Hepatic stellate cell (primary cell): ENCODE measurements at regions not wholly inside any gene's neighbourhood (a gene's known extent, or its start where the extent isn't known, plus 50 kb on each side); places are given as distances from the start of the nearest gene placed in this dataset.

Experiments
- DNase-seq: peaks from one replicate; pipeline ENCODE4 v3.0.0; 2011; ENCODE audit warnings: low spot score

DNA sequence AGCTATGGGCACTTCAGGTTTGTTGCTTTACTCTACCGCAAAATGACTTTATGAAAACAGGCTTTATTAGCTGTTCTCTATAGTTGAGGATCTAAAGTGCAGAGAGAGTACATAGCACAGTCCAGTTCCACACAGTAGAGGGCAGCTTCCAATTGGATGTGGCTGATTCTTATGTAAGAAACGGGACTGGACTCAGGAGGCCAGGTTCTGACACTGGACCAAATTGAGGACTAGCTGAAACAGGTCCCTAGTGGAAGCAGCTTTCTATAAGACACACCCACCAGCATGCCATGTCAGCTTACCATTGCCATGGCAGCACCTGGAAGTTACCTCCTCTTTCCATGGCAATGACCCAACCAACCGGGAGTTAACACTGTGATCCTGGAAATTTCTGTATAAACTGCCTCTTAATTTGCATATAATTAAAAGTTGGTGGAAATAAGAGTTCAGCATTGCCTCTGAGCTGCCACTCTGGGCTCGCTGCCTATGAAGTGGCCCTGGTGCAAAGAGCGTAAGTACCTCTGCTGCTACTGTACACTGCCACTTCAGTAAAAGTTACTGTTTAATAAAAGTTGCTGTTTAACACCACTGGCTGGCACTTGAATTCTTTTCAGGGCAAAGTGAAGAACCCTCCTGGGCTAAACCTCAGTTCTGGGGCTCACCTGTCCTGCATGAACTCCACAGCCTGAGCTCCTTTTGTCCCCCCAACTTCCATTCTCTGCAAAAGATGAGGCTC is 211.9 kb upstream of the SLC10A2 start:
- DNase-seq: no peak

DNA sequence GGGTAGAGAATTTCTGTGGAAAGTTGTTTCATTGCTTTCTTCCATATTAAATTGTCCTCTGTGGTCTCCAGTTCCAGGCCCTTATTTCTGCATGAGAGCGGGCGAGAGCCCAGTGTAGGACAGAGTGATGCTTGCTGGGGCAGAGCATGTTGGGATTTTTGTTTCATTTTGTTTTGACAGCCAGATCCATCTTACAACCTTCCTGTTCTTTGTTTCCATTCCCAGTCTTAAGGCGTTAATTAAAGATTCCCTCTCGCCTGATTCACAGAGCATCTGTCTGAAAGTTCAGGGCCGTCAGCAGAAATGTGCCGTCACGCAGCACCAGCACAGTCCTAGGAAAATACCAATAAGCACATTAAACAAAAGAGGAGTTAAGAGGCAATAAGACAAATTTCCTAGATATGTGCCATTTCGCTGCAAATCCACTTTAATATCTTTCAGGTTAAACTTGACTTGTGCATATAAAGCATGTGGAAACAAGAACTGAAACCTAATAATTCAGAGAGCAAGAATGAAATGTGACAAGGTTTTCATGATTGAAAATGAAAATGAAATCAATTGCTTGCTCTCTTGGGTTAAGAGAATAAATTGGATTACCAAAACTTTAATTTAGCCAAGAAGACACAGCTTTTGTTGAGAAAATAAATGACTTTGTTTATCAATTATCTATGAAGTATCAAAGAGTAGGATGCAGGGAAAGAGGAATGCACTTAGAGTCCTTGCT is 210.7 kb upstream of the SLC10A2 start:
- DNase-seq: no peak

DNA sequence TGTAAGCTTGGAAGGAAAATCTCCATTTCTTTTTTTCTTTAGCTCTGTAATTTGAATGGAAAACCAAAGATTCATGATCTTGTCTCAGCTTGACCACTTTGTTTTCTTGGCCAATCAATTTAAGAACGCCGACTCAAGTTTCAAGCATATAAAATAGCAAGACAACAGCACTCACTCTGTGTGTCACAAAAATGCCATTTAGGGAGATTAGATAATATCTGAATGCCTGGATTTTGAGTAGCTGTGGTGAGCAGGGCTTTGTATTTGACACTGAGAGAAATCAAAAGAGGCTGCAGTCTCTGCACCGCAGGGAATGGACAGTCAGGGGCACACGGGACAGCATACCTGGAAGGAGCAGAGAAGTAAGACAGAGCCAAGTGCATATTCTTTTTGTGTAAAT is 209.5 kb upstream of the SLC10A2 start:
- DNase-seq: no peak

DNA sequence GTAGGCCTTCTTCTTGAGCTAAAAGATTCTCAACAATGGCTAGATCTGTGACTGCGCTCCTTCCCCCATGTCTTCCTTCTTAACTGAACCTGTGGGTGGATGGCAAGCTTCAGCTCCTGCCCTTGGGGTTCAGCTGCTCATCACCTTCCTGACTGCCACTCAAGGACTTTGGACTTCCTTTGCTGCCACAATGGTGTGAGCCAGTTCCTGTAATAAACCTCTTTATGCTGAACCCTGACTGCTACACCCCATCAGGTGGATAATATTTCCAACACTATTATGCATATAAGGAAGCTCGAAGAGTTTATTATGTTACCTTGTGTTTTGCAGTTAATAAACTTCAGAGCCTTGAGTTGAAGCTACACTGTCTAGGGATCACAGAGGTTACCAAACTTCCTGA is 208.9 kb upstream of the SLC10A2 start:
- DNase-seq: no peak

DNA sequence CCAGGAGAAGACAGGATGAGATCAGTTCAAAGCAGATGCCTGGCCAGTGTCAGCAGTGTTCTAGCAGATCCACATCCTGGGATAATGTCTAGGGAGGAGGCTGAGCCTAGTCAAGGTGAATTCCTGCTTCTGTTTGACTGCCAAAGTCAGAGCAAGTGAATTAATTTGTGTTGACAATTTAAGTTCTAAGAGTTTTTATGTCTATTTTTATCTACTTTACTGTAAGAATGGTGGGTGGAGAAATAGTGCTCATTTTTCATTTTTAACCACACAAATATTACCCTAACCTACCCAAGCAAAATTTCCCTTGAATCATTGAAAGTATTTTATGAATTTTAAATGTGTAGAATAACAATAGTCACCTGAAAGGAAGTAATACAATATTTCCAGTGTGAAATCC is 207.6 kb upstream of the SLC10A2 start:
- DNase-seq: no peak

DNA sequence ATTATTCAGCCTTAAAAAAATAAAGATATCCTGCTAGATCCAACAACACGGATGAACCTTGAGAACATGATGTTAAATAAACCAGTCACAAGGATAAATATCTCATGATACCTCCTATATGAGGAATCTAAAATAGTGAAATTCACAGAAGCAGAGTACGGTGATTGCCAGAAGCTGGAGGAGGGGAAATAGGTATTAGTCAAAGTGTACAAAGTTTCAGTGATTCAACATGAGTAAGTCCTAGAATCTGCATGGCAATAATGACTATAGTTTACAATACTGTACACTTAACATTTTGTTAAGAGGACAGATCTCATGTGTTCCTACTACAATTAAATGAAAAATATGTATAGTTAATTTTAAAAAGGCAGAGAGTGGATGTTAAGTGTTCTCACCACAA is 206.6 kb upstream of the SLC10A2 start:
- DNase-seq: no peak

DNA sequence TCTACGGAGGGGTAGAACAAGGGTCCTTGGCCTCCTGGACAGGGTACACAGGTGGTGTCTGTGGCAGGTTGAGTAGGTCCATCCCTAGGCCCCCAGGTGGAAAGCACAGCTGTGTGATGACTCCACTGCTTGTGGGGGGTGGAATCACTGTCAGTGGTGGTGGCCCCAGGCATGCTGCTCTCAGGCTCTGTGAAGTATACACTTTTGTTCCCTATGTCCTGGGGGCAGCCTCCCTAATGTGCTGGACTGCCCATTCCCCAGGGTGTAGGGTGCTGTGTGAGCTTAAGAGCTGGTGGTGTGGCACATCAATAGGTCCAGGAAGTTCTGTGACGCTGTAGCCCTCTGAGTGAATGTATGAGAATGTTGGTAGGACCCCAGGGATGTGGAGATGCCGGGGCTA is 197.2 kb upstream of the SLC10A2 start:
- DNase-seq: no peak

DNA sequence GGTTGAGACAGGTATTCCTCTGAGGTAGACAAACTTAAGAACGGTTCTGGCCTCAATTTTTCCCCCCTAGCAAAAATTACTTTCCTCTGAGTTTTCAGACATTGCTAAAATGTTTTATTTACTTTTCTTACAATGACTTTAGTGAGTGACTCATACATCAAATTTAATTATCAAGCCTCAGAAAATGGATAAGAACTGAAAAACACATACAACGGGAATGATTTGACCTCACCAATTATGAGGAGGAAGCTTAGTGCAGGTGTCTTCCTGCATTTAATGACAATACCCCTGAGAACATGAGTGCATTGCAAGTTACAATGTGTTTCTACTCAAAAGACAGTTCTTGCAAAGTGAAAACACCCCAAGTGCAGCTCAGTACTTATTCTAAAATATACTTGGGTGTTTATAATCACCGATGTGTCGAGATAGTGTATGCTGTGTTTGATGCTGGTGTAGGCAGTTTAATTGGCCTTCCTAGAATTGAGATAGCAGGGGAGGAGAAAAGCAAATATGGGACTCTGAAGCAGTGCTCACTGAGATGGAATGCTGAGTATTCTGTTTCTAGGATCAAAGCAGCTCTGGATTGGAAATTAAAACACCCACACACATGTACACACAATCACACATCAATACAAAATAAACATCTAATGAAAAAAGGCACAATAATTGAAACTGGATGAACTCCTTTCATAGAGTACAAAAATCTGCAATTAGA is 189.5 kb upstream of the SLC10A2 start:
- DNase-seq: no peak

DNA sequence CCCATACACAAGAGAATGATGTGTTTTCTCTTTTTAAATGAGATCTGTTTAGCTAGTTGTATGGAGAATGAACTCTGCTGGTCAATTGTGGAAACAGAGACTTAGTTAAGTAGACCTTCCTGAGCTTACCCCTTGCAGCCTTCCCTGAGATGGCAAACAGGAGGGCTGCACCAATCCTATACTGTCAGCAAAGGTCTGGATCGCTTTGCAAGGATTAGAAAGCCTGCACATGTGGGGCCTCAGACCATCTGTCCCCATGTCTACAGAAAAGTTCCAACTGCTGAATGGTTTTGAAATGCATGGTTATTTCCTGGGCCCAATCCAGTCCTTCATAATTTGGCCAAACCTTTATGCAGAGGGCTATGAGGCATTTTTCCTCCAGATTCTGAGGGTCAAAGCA is 183.9 kb upstream of the SLC10A2 start:
- DNase-seq: no peak

DNA sequence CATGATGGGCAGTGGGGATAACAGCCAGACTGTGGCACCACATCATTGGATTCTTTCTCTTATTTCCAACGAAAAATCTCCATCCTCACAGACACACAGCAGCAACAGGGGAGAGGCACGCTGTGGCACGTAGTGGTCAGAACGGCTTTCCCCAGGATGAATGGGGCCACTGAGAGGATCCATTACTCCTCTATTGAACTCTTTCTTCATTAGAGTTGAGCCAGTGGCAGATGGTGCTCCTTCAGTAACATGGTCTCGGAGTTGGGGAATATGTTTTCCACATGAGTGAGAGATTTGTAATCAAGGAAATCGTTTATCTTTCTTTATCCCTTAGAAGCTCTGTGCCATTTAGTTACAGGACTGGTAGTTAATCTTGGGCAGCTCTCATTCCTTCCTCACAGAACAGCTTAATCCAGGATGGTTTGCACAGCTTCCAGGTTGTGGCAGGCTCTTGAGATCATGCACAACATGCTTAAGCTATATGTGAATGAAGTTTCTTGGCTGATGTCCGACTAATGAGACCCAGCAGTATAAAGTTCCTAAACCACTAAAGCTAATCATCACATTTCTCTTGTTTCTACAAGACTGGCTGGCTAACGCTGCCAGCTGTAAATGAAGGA is 180.5 kb upstream of the SLC10A2 start:
- no peak for DNase-seq

DNA sequence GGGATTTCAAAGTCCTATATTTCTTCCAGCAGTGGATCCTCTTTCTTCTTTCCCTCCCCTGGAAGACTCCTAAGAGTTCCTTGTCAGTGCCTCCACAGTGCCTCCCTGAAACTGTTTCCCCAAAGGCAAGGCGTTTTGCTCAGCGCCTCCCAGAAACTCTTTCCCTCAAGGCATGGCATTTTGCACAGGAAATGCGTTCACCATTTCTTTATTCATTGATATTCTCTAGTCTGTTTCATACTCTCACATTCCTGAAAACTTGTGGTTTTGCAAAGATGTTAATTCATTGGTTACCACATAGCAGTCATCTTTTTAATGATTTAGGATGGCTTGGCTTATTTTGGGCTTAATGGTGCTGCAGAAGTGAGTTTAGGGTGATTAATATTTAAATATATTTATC is 177.3 kb upstream of the SLC10A2 start:
- DNase-seq: no peak

DNA sequence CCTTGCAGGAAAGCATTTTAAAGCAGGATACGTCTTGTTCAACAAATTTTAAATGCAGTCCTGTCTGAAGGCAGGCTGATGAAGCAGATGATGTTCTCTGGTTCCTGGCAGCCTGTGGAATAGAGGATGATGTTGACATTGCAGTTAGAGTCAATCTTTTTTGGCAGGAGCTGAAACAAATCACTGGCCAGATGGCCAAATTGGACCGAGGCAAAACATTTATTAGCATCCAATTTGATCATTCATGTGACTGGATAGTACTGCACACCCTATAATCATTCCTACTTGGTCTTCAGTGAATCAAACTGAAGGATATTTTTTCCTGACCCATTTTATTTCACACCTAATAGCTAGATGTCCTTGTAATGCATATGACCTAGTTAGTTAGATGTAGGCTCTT is 172.2 kb upstream of the SLC10A2 start:
- no peak for DNase-seq

DNA sequence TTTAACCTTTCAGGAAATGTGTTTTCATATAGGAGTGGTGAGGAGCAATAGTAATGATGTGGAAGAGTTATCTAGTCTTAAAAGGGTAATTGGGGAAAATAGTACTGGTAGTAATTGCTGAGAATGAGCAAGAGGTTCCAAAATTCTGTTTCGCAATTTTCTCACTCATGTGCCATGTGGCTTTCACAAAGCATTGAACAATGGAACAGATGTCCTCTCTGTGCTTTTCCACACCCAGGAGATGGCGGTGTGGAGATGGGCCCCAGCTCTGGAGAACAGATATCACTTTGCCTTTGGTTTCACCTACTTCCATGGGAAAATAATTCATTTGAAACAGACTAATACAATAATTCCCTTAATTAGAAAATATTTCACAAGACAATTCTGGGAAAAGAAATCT is 170.0 kb upstream of the SLC10A2 start:
- no peak for DNase-seq

DNA sequence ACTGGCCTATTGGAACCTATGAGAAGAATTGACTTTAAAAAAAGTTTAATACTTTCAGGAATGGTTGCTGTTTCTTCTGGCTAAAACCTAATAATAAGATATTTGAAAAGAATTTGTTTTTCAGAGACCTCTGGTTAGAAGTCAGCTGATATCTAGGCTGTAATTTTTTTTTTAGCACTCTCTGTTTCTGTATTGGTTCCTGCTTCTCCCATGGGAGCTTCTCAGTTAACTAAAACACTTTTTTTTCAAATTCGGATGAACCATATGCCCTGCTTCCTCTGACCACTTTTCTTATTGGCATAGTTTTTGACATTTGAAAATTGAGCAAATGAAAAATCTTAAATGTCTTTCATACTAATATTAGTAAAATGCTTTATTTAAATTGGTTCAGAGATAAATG is 163.5 kb upstream of the SLC10A2 start:
- DNase-seq: no peak

DNA sequence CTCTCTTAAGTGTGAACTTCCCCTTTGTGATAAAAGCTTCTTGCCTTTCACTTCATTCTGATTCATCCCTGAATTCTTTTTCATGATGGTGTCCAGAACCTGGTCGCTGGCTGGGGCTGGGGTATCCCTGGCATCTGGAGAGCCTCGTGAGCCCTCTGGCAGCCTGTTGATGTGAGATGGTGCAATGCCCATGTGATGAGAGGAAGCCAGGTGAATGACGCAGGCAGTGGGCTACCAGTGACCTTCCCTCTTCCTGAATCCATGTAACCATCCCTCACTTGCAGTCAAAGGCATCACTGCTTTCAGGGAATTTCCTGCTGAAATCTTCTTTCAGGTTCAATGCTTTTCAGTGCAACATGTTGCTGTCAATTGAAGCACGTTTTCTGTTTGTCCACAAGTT is 158.6 kb upstream of the SLC10A2 start:
- DNase-seq: no peak

DNA sequence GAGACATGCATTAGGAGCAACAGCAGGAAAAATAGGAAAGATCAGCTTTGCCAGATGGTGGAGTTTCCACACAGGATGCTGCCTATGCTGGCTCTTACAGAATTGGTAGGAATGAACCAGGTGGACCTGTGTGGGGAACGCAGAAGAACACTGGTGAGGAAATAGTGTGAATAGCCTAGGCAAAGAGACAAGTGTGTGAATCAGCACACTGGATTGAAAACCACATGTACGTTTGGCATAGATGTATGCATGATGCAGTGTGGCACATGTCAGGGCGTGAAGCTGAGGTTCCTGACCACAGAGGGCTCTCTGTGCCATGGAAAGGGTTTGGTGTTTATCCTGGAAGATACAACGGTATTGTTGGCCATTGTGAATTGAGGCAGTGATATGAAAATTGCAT is 156.5 kb upstream of the SLC10A2 start:
- no peak for DNase-seq

DNA sequence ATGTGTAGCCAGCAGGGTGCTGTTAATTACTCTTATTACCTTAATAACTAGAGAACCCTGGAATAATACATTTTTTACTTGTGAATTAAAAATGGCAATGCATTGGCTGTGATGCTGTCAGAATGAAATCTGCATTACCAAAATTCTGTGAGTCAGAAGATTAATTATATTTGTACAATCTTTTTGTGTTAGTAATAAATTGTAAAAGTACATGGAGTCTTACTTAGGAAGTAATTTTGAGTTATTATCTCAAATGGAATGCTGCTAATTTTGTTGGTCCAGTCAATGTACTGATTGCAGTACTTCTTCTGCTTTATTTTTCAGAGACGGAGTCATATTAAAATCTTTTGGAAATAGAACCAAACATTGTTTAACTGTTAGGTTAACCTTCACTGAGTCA is 152.0 kb upstream of the SLC10A2 start:
- no peak for DNase-seq

DNA sequence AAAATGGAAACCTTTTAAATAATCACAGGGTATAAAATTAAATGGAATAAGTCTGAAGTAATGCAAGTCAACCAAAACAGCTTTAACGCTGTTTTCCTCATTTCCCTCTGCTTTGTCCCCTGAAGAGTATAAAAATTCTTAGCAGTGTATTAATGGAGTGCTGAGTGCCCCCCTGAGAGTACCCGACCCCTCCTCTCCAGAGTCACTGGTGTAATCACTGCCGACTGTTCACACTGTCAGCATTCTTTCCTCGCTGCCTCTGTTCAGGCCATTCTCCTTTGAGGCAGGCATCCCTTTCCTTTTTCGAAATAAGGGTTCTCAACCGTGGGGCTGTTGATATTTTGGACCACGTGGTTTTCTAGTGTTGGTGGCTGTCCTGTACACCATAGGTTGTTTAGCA is 146.9 kb upstream of the SLC10A2 start:
- DNase-seq: no peak

DNA sequence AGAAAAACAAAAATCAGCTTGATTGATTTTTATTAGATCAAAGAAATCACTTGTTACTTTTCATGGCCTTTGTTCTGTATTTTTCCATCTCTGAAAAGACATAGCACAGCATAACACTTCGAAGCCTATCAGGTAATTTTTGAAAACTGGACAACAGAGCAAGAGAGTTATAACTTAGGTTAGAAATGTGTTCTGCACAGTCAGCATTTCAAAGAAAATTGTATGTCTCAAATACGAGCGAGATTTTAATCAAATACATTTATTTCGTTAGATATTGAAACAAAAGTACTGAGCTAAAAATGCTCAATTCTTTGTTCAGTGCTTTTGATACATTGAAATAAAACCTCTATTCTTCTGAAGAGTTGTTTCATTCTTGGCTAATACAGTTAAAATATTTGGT is 144.1 kb upstream of the SLC10A2 start:
- DNase-seq: no peak

DNA sequence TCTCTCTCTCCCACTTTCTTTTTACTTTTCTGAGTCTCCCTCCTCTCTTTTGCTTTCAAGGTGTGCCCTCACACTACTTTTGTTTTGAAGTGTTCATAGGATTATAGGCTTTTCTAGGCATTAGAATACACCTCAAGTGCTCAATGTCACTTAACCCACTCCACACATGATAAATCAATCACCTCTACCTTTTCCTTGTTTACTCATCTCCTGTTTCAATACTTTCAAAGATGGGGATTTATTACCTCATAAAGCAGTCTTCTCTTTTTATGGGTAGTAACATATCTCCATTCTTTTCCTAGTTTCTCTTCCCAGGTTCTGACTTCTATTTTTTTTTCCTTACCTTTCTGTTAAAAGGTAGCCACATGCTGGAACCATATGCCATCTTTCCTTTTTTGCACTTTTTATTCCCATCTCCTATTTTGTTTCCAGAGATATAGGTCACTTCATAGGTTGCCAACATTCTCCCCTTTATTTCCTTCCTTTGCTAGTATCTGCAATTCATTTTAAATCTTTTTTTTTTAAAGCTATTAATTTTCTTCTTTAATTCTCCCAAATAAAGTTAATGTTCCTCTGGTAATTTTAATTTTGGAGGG is 137.6 kb upstream of the SLC10A2 start:
- no peak for DNase-seq

DNA sequence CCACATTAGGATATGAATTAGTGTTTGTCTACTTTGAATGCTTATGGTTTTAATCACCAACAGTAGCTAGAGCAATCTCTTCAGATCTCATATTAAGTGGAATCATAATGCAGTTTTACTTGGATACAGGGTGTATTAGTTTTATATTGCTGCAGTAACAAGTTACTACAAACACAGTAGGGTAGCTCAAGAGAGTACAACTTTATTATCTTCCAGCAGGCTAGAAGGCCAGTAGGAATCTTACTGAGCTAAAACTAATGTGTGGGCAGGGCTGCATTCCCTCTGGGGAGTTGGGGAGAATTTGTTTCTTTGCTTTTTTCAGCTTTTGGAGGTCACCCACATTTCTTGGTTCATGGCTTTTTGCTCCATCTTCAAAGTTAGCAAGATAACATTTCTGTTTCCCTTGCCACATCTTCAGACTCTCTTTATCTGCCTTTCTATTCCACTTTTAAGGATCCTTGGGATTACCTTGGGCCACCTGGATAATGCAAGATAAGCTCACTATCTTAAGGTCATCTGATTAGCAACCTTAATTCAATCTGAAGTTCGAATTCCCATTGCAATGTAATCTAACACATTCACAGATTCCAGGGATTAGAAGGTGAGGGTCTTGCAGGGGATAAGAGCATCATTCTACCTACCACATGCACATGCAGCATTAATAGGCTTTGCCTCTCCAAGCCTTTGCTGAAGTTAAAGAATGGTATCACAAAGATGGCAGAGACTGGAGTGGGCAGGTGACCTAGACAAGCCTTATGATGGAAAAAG is 134.1 kb upstream of the SLC10A2 start:
- DNase-seq: no peak
